ENCODE measurements at regions not wholly inside any gene's neighbourhood (a gene's known extent, or its start where the extent isn't known, plus 50 kb on each side); places are given as distances from the start of the nearest gene placed in this dataset.

- no peak for DNase-seq
- Histone ChIP-seq H3K27ac (no peak overlapping the region), H3K36me3 (no peaks in the 10 kb centered on the region), H3K4me3 (ENCODE audit: low read depth, low read length) (no peak overlapping the region), H3K27me3 (ENCODE audit: insufficient read depth, low read depth, severe bottlenecking) (no peaks in the 10 kb centered on the region), H3K9me3 (ENCODE audit: severe bottlenecking) (no peaks in the 10 kb centered on the region)
- TF ChIP-seq CTCF (IDR thresholded peaks at IDR 0.05; ENCODE audit: low read depth, low read length) = no peak
Measured at GRCh38 chr12:127819056-127819455, 447.9 kb upstream of the TMEM132C start.

GRCh38 chr12:127820271-127820670 lies 446.7 kb upstream of the TMEM132C start:
- DNase-seq = no peak
- Histone ChIP-seq H3K27me3 (ENCODE audit: insufficient read depth, low read depth, severe bottlenecking) (no peaks in the 10 kb centered on the region), H3K9me3 (ENCODE audit: severe bottlenecking) (no peaks in the 10 kb centered on the region), H3K36me3 (no peaks in the 10 kb centered on the region), H3K4me3 (ENCODE audit: low read depth, low read length) (no peak overlapping the region), H3K27ac (no peak overlapping the region)
- TF ChIP-seq CTCF (IDR thresholded peaks at IDR 0.05; ENCODE audit: low read depth, low read length) = no peak

GRCh38 chr12:127820846-127821245 lies 446.1 kb upstream of the TMEM132C start:
- Histone ChIP-seq H3K9me3 (ENCODE audit: severe bottlenecking) (no peaks in the 10 kb centered on the region), H3K36me3 (no peaks in the 10 kb centered on the region), H3K27ac (no peak overlapping the region), H3K4me3 (ENCODE audit: low read depth, low read length) (no peak overlapping the region), H3K27me3 (ENCODE audit: insufficient read depth, low read depth, severe bottlenecking) (no peaks in the 10 kb centered on the region)
- TF ChIP-seq CTCF (IDR thresholded peaks at IDR 0.05; ENCODE audit: low read depth, low read length) = no peak
- DNase-seq = no peak

GRCh38 chr12:127822809-127823411 lies 444.1 kb upstream of the TMEM132C start:
- Histone ChIP-seq H3K9me3 (ENCODE audit: severe bottlenecking) (no peaks in the 10 kb centered on the region), H3K4me3 (ENCODE audit: low read depth, low read length) (no peak overlapping the region), H3K27ac (no peak overlapping the region), H3K27me3 (ENCODE audit: insufficient read depth, low read depth, severe bottlenecking) (no peaks in the 10 kb centered on the region), H3K36me3 (no peaks in the 10 kb centered on the region)
- no peak for DNase-seq
- no peak for TF ChIP-seq CTCF (IDR thresholded peaks at IDR 0.05; ENCODE audit: low read depth, low read length)

GRCh38 chr12:127823801-127824200 lies 443.2 kb upstream of the TMEM132C start:
- Histone ChIP-seq H3K9me3 (ENCODE audit: severe bottlenecking) (no peaks in the 10 kb centered on the region), H3K4me3 (ENCODE audit: low read depth, low read length) (no peak overlapping the region), H3K36me3 (no peaks in the 10 kb centered on the region), H3K27me3 (ENCODE audit: insufficient read depth, low read depth, severe bottlenecking) (no peaks in the 10 kb centered on the region), H3K27ac (no peak overlapping the region)
- DNase-seq = no peak
- TF ChIP-seq CTCF (IDR thresholded peaks at IDR 0.05; ENCODE audit: low read depth, low read length) = no peak
